GM18861 (cell line): ENCODE measurements at regions not wholly inside any gene's neighbourhood (a gene's known extent, or its start where the extent isn't known, plus 50 kb on each side); places are given as distances from the start of the nearest gene placed in this dataset.

ENCODE experiments used
- ATAC-seq: cut with Tn5 transposase; IDR thresholded peaks from one replicate; pipeline ENCODE4 v1.9.1; 2021; ENCODE audit not compliant: unreplicated experiment

- no peak for ATAC-seq
Measured at GRCh38 chrX:20637351-20637750, 370.6 kb upstream of the RPS6KA3 start.

GRCh38 chrX:20633451-20633850, 366.7 kb upstream of the RPS6KA3 start:
- ATAC-seq = no peak

GRCh38 chrX:20623448-20623847, 356.7 kb upstream of the RPS6KA3 start:
- ATAC-seq = no peak

GRCh38 chrX:20620306-20620705, 353.6 kb upstream of the RPS6KA3 start:
- ATAC-seq = no peak

GRCh38 chrX:20609916-20610415, 343.3 kb upstream of the RPS6KA3 start:
- no peak for ATAC-seq

- no peak for ATAC-seq
Measured at GRCh38 chrX:20606831-20607230, 340.1 kb upstream of the RPS6KA3 start.

GRCh38 chrX:20596856-20597255, 330.1 kb upstream of the RPS6KA3 start:
- ATAC-seq = no peak

- no peak for ATAC-seq
Measured at GRCh38 chrX:20595928-20596575, 329.3 kb upstream of the RPS6KA3 start.

GRCh38 chrX:20594985-20595384, 328.3 kb upstream of the RPS6KA3 start:
- no peak for ATAC-seq

GRCh38 chrX:20593836-20594235, 327.1 kb upstream of the RPS6KA3 start:
- no peak for ATAC-seq

GRCh38 chrX:20593402-20593801, 326.7 kb upstream of the RPS6KA3 start:
- ATAC-seq = no peak

GRCh38 chrX:20591246-20591645, 324.5 kb upstream of the RPS6KA3 start:
- no peak for ATAC-seq

GRCh38 chrX:20585782-20586181, 319.1 kb upstream of the RPS6KA3 start:
- ATAC-seq = no peak

- no peak for ATAC-seq
Measured at GRCh38 chrX:20571611-20572010, 304.9 kb upstream of the RPS6KA3 start.

- no peak for ATAC-seq
Measured at GRCh38 chrX:20567108-20567507, 300.4 kb upstream of the RPS6KA3 start.

GRCh38 chrX:20547611-20548051, 280.9 kb upstream of the RPS6KA3 start:
- ATAC-seq = peak; percentile 78

- no peak for ATAC-seq
Measured at GRCh38 chrX:20545538-20545937, 278.8 kb upstream of the RPS6KA3 start.

- ATAC-seq = no peak
Measured at GRCh38 chrX:20542072-20542471, 275.4 kb upstream of the RPS6KA3 start.

- no peak for ATAC-seq
Measured at GRCh38 chrX:20538974-20539373, 272.3 kb upstream of the RPS6KA3 start.

GRCh38 chrX:20531667-20532066, 265.0 kb upstream of the RPS6KA3 start:
- no peak for ATAC-seq

GRCh38 chrX:20530406-20530921, 263.8 kb upstream of the RPS6KA3 start:
- peak; percentile 60 for ATAC-seq

- ATAC-seq = no peak
Measured at GRCh38 chrX:20529711-20530110, 263.0 kb upstream of the RPS6KA3 start.

GRCh38 chrX:20529301-20529700, 262.6 kb upstream of the RPS6KA3 start:
- ATAC-seq = no peak
